Endothelial cell of umbilical vein (primary cell): ENCODE measurements at regions not wholly inside any gene's neighbourhood (a gene's known extent, or its start where the extent isn't known, plus 50 kb on each side); places are given as distances from the start of the nearest gene placed in this dataset.

Source experiments
- BruUV-seq: library from RNA; stranded (reverse); fragments of 400-500 nt; replicated peaks from 2 replicates; lab custom pipeline; 2021; lab: Mats Ljungman, UMichigan
- CTCF ChIA-PET: fragments of 300-600, 350-600 bp; sonication (Branson Sonifier 250); formaldehyde crosslinking; loops from one replicate; lab custom pipeline; 2021; ENCODE audit warnings: antibody characterized with exemption, inconsistent platforms; lab: Charles Lee
- POLR2A ChIA-PET: fragments of 300-600, 350-600 bp; sonication (Branson Sonifier 250); formaldehyde crosslinking; loops from one replicate; lab custom pipeline; 2021; ENCODE audit warnings: antibody characterized with exemption, inconsistent platforms; lab: Charles Lee
- DNase-seq: peaks from one replicate; pipeline ENCODE4 v3.0.0-alpha.2; 2011; ENCODE audit warnings: low read depth, low spot score
- FAIRE-seq: peaks from 2 replicates; lab custom pipeline; 2011; peaks lifted over from hg19 to GRCh38; lab: Jason Lieb, UNC
- H2AFZ ChIP-seq: 2 replicates; pipeline ENCODE4 v1.6.0; 2012; ENCODE audit warnings: low read depth, low read length, control low read depth, inconsistent platforms
- H3K27ac ChIP-seq: 2 replicates; pipeline ENCODE4 v1.5.1; 2011; ENCODE audit warnings: low read depth, mild to moderate bottlenecking, control low read depth, low read length, moderate library complexity; ENCODE audit not compliant: insufficient read depth
- H3K27me3 ChIP-seq, 2 experiments: 2 replicates each; pipeline versions ENCODE4 v1.6.0 to v1.6.1; 2011; ENCODE audit warnings: low read length in 2 of 2, mixed read lengths in 1 of 2; ENCODE audit not compliant: control insufficient read depth in 2 of 2, insufficient read depth in 2 of 2
- H3K36me3 ChIP-seq, 2 experiments: 2 replicates in 1 of 2; 3 replicates in 1 of 2; pipeline ENCODE4 v1.5.1; 2011; ENCODE audit warnings: low read length in 2 of 2, mild to moderate bottlenecking in 1 of 2, moderate library complexity in 1 of 2; ENCODE audit not compliant: control insufficient read depth in 2 of 2, insufficient read depth in 2 of 2; ENCODE audit errors: extremely low read depth in 1 of 2
- H3K4me1 ChIP-seq: 3 replicates; pipeline ENCODE4 v1.5.1; 2011; ENCODE audit warnings: mild to moderate bottlenecking, low read length; ENCODE audit not compliant: control insufficient read depth, insufficient read depth; ENCODE audit errors: extremely low read depth
- H3K4me2 ChIP-seq: 2 replicates; pipeline ENCODE4 v1.6.1; 2011; ENCODE audit warnings: low read length, control low read depth, mixed read lengths; ENCODE audit not compliant: insufficient read depth
- H3K4me3 ChIP-seq, 3 experiments: fragments of 200-600 bp in 1 of 3; sonication (generic), shearing (Covaris generic) in 1 of 3; replicated peaks in 1 of 3; 2 replicates each; pipeline ENCODE4 v1.5.1; 2011 to 2016; ENCODE audit warnings: control low read depth in 3 of 3, low read length in 3 of 3, mild to moderate bottlenecking in 2 of 3, inconsistent platforms in 1 of 3, low read depth in 1 of 3, moderate library complexity in 1 of 3; ENCODE audit not compliant: insufficient read depth in 1 of 3
- H3K79me2 ChIP-seq: 2 replicates; pipeline ENCODE4 v1.6.0; 2012; ENCODE audit warnings: low read length, inconsistent platforms; ENCODE audit not compliant: control insufficient read depth, insufficient read depth
- H3K9ac ChIP-seq: replicated peaks from 2 replicates; pipeline ENCODE3; 2011; ENCODE audit warnings: low read length, control low read depth; ENCODE audit not compliant: insufficient read depth; ENCODE audit errors: extremely low read depth
- H3K9me1 ChIP-seq: replicated peaks from 3 replicates; pipeline ENCODE4 v1.6.0; 2011; ENCODE audit warnings: mild to moderate bottlenecking, low read length; ENCODE audit not compliant: control insufficient read depth, insufficient read depth; ENCODE audit errors: extremely low read depth
- H3K9me3 ChIP-seq: replicated peaks from 2 replicates; pipeline ENCODE4 v1.5.1; 2012; ENCODE audit warnings: low read length, inconsistent platforms; ENCODE audit not compliant: control insufficient read depth, insufficient read depth
- H4K20me1 ChIP-seq: replicated peaks from 2 replicates; pipeline ENCODE3; 2011; ENCODE audit warnings: mild to moderate bottlenecking, low read length; ENCODE audit not compliant: control insufficient read depth, insufficient read depth; ENCODE audit errors: extremely low read depth
- CTCF ChIP-seq, 2 donors: IDR thresholded peaks; 1 replicate in 1 of 2; 2 replicates in 1 of 2; pipeline ENCODE4 v1.5.1; 2011; ENCODE audit warnings: low read length in 2 of 2, mild to moderate bottlenecking in 2 of 2, moderate library complexity in 2 of 2, control low read depth in 1 of 2, inconsistent platforms in 1 of 2, low read depth in 1 of 2; ENCODE audit not compliant: insufficient read depth in 1 of 2; ENCODE audit errors: extremely low read depth in 1 of 2
- EZH2 ChIP-seq: IDR thresholded peaks from 2 replicates; pipeline ENCODE4 v1.6.1; 2012; ENCODE audit warnings: borderline replicate concordance, low read depth, mild to moderate bottlenecking, moderate library complexity, low read length, inconsistent platforms; ENCODE audit not compliant: severe bottlenecking
- FOS ChIP-seq: IDR thresholded peaks from 2 replicates; pipeline ENCODE4 v1.6.1; 2011; ENCODE audit warnings: mild to moderate bottlenecking, low read length, moderate library complexity, borderline replicate concordance; ENCODE audit not compliant: insufficient read depth
- GATA2 ChIP-seq: IDR thresholded peaks from 2 replicates; pipeline ENCODE4 v1.7.0; 2011; ENCODE audit warnings: low read depth, mild to moderate bottlenecking, moderate library complexity, mixed read lengths, low read length; ENCODE audit not compliant: insufficient read length, insufficient read depth
- JUN ChIP-seq: IDR thresholded peaks from 2 replicates; pipeline ENCODE4 v1.6.1; 2011; ENCODE audit warnings: borderline replicate concordance, low read depth; ENCODE audit not compliant: insufficient read length, insufficient read depth
- MAX ChIP-seq: IDR thresholded peaks from 2 replicates; pipeline ENCODE4 v1.6.1; 2011; ENCODE audit not compliant: insufficient read depth, insufficient read length
- MYC ChIP-seq: IDR thresholded peaks from one replicate; pipeline ENCODE4 v1.6.1; 2011; ENCODE audit warnings: mild to moderate bottlenecking, low read depth, low read length
- POLR2A ChIP-seq: IDR thresholded peaks from 2 replicates; pipeline ENCODE4 v1.6.1; 2012; ENCODE audit warnings: low read depth, mild to moderate bottlenecking, control low read depth, low read length
- POLR2AphosphoS5 ChIP-seq: IDR thresholded peaks from 2 replicates; pipeline ENCODE4 v1.6.1; 2012; ENCODE audit warnings: low read depth, mild to moderate bottlenecking, control low read depth, low read length, moderate library complexity; ENCODE audit not compliant: insufficient read depth
- dilution Hi-C: fragments of 300-500 bp; cut with MboI; formaldehyde crosslinking; loops from one replicate; pipeline ENCODE4 v1.15.0; 2019; ENCODE audit warnings: low sequenced_read_pairs; ENCODE audit not compliant: extremely low pct_ligation_motif_present
- intact Hi-C: fragments of 100-400 bp; cut with micrococcal nuclease; formaldehyde crosslinking; loops from one replicate; pipeline ENCODE4 v1.10.0; 2022

- DNase-seq (no peak), FAIRE-seq (peak; percentile 18)
- Histone ChIP-seq H4K20me1 (no peaks in the 10 kb centered on the region), H3K9ac (no peak overlapping the region), H3K4me3 (no peak overlapping the region), H3K79me2 (no peaks in the 10 kb centered on the region), H3K27me3 (no peaks in the 10 kb centered on the region), H2AFZ (no peak overlapping the region), H3K4me2 (no peak overlapping the region), H3K27ac (no peak overlapping the region), H3K4me1 (no peaks in the 10 kb centered on the region), H3K36me3 (no peaks in the 10 kb centered on the region), H3K9me1 (no peaks in the 10 kb centered on the region), H3K9me3 (no peaks in the 10 kb centered on the region)
- TF ChIP-seq FOS (no peak), GATA2 (no peak), JUN (no peak), EZH2 (no peak), MAX (no peak), POLR2AphosphoS5 (no peak), MYC (no peak), POLR2A (no peak), CTCF (IDR thresholded peaks at IDR 0.05; ENCODE audit: extremely low read depth in 1 of 2, insufficient read depth in 1 of 2, low read depth in 1 of 2, low read length in 2 of 2) (no peak)
- intact Hi-C loops (no loop called here), dilution Hi-C loops (no loop called here)
- ChIA-PET POLR2A (no interaction called here), CTCF (no interaction called here)
- BruUV-seq, result no TSS peak
Observed at GRCh38 chr3:94246171-94246570, 183.3 kb downstream of the NSUN3 start.
